Omental fat pad (tissue), 3 donors: ENCODE measurements at regions not wholly inside any gene's neighbourhood (a gene's known extent, or its start where the extent isn't known, plus 50 kb on each side); places are given as distances from the start of the nearest gene placed in this dataset.

Experiments
- ATAC-seq: fragments of 150-250 bp; one replicate; pipeline ENCODE4 v1.9.1; 2016; ENCODE audit warnings: mild to moderate bottlenecking, moderate library complexity; ENCODE audit not compliant: low FRiP score
- DNase-seq: peaks from one replicate; pipeline ENCODE4 v3.0.0-alpha.2; 2019; ENCODE audit warnings: low spot score
- TF ChIP-seq, protein P1 (sequence below), 3 donors: fragments of 450-650 bp; IDR thresholded peaks; one replicate each; pipeline ENCODE4 v1.5.1; 2016 to 2017; ENCODE audit warnings: antibody characterized with exemption in 3 of 3, mild to moderate bottlenecking in 3 of 3, moderate library complexity in 2 of 3

DNA sequence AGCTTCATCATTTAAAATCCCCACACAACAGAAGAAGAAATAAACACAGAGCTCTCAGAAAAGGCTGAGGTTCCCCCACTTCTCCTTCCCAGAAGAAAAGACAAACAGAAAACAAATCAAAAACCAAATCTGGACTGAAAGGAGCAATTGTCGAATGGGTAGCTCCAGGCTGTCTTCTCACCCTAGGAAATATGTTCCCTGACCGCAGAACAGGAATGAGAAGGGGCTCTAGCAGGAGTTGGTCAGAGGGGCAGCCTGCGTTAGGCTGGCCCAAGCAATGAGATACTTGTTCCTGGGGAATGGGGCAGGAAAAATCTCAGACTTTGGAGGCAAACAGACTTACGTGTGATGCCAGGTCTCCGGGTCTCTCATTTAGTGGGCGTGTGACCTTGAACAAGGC is 562.6 kb upstream of the CADM1 start:
- ATAC-seq: no peak
- no peak for DNase-seq

DNA sequence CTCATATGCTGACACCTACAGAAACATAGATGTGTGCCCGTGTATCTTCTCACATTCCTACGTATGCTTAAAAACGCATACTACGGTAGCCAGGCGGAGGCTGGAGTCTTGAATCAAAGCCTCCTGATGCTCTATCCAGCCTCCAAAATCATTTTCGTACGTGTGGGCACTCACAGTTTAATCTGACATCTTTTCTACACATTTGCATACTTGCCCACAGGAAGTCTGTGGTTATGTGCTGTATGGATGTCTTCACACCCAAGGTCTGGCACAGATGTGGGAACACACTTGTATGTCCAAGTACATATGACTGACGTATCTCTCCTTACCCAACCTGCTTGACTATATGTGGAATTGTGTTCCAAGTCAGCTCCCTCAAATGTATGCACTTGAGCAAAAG is 561.8 kb upstream of the CADM1 start:
- ATAC-seq: no peak
- TF ChIP-seq, protein P1, sequence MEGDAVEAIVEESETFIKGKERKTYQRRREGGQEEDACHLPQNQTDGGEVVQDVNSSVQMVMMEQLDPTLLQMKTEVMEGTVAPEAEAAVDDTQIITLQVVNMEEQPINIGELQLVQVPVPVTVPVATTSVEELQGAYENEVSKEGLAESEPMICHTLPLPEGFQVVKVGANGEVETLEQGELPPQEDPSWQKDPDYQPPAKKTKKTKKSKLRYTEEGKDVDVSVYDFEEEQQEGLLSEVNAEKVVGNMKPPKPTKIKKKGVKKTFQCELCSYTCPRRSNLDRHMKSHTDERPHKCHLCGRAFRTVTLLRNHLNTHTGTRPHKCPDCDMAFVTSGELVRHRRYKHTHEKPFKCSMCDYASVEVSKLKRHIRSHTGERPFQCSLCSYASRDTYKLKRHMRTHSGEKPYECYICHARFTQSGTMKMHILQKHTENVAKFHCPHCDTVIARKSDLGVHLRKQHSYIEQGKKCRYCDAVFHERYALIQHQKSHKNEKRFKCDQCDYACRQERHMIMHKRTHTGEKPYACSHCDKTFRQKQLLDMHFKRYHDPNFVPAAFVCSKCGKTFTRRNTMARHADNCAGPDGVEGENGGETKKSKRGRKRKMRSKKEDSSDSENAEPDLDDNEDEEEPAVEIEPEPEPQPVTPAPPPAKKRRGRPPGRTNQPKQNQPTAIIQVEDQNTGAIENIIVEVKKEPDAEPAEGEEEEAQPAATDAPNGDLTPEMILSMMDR (IDR thresholded peaks at IDR 0.05): no peak
- no peak for DNase-seq

More for the DNA sequence above, 562.6 kb upstream of the CADM1 start:
- TF ChIP-seq, protein P1 (IDR thresholded peaks at IDR 0.05): no peak

DNA sequence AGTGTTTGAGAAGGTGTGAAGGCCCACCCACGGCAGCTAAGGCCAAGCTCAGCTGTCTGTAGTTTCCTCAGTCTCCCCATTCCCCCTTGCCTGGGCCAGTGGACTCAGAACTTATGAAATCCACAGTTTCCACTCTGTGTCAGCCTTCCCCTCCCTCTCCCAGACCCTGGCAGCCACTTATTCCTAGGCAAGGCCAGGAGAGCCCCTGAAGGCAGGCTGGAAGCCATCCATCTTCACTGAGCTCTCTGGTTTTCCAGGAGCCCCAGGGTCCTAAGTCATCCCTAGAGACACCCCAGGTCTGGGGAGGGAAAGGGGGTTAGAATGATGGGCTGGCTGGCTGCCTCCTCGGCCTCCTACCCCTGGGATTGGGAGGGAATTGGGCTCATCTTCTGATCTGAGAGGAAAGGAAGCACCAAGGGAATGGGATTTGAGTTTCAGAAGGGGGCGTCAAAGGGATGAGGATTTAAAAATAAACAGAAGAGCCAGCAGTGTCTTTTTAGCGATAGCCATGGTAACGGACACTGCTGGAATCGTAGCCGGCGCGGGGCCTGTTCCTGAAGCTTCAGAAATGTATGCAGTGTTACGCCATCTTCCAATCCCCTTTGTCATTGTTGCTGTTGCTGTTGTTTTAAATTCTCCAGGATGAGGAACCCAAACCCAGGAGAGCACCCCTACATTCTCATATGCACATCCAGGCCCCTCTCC is 561.1 kb upstream of the CADM1 start:
- DNase-seq (no peak), ATAC-seq (no peak)
- TF ChIP-seq, protein P1 (IDR thresholded peaks at IDR 0.05): no peak

DNA sequence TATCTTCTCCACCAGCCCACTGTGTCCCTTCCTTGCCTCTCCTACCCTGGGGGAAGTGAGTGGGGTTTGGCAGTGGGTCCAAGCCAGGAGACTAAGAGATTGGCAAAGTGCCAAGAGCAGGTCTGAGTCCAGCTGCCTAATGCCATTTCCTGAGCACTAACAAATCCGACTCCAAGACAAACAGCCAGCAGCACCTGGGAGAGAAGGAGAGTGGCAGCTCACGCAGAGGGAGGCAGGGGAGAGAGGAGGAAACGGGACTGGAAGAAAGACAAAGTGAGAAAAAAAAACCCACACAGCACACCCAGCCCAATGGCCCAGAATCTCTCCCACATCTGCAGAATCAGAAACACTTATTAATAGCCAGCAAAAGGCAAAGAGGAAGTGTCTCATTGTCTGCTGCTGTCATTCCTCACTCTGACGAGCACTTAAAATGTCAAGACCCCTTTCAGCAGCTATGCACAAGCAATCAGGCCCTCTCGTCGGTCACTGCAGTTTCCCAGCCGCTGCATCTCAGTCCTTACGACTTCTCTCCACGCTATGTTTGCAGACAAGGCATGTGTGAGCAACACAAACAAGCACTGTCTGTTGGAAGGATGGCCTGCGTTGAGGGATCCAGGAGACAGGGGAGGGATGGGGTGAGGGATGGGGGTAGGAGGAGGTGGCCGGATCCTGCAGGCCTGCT is 558.4 kb upstream of the CADM1 start:
- DNase-seq: no peak
- ATAC-seq: no peak
- TF ChIP-seq, protein P1 (IDR thresholded peaks at IDR 0.05): no peak

GRCh38 chr11:116062129-116062489 is 557.9 kb upstream of the CADM1 start:
- DNase-seq: no peak
- ATAC-seq: no peak
- TF ChIP-seq, protein P1 (IDR thresholded peaks at IDR 0.05): no peak

DNA sequence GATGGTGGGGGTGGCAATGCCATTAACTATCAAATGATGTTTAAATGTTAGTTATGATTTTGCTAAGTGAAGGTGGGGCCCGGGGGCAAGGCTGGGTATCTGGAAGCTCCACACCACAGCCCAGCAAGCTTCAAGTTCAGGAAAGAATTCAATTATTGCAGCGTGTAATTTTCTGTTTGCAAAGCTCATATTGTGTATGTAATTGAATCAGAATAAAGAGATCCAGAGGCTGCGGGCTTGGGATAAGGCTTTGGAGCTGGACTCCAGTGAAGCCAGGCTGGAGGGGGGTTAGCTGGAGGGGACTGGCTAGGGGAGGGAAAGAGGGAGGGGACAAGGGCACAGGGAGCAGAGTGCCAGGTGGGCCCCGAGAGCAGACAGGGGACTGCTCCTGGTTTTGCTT is 557.1 kb upstream of the CADM1 start:
- TF ChIP-seq, protein P1 (IDR thresholded peaks at IDR 0.05): no peak
- ATAC-seq (no peak), DNase-seq (no peak)

DNA sequence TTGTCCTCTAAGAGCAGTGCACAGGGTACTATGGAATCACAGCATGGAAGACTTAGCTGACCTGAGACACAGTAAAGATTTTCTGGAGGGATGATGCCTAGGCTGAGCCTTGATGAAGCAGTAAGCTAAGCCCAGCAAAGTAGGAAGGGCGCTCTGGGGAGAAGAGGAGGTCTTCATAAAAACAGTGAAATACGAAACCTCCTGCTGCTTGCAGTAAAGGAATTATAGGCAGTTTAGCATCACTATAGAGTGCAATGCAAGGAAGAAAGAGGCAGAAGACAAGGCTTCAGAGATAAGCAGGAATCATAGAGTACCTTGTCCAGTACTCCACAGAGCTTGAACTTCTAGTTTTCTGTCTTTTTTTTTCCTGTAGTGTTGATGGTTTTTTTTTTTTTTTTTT is 555.7 kb upstream of the CADM1 start:
- TF ChIP-seq, protein P1 (IDR thresholded peaks at IDR 0.05): no peak
- no peak for DNase-seq
- ATAC-seq: no peak
